Vagina (tissue), 2 donors: ENCODE measurements at regions not wholly inside any gene's neighbourhood (a gene's known extent, or its start where the extent isn't known, plus 50 kb on each side); places are given as distances from the start of the nearest gene placed in this dataset.
"Not testable (repeated sequence)": the region's sequence is repeated elsewhere in the genome, so short reads cannot be mapped to it uniquely, and the experiment has no call there.

Source experiments
- DNase-seq, 2 donors: peaks; one replicate each; pipeline ENCODE4 v3.0.0-alpha.2; 2017; ENCODE audit errors: extremely low spot score in 2 of 2
- H3K27ac ChIP-seq: fragments of 200-600 bp; sonication (generic); one replicate; pipeline ENCODE4 v1.5.1; 2019
- H3K27me3 ChIP-seq: fragments of 200-600 bp; sonication (generic); one replicate; pipeline ENCODE4 v1.5.1; 2019
- H3K36me3 ChIP-seq, 2 donors: fragments of 200-600 bp; sonication (generic); one replicate each; pipeline ENCODE4 v1.5.1; 2017 to 2019
- H3K4me1 ChIP-seq: fragments of 200-600 bp; sonication (generic); one replicate; pipeline ENCODE4 v1.5.1; 2019
- H3K4me3 ChIP-seq, 2 donors: fragments of 200-600 bp; sonication (generic); 1 replicate in 1 of 2; 2 replicates in 1 of 2; pipeline ENCODE4 v1.5.1; 2016 to 2019
- H3K9me3 ChIP-seq: fragments of 200-600 bp; sonication (generic); one replicate; pipeline ENCODE4 v1.5.1; 2019
- intact Hi-C: fragments of 100-400 bp; cut with DNase I; formaldehyde crosslinking; loops from one replicate; pipeline ENCODE4 v1.15.1; 2023

GRCh38 chr9:41697080-41697479 lies 432.1 kb downstream of the CNTNAP3B start:
- H3K27ac ChIP-seq, result not testable (repeated sequence)

GRCh38 chr9:41679312-41679711 lies 449.9 kb downstream of the CNTNAP3B start:
- H3K36me3 ChIP-seq, H3K9me3 ChIP-seq, H3K27me3 ChIP-seq, H3K4me1 ChIP-seq, intact Hi-C loops, H3K27ac ChIP-seq, H3K4me3 ChIP-seq, DNase-seq: not testable (repeated sequence)

More at GRCh38 chr9:41697080-41697479, 432.1 kb downstream of the CNTNAP3B start:
- H3K36me3 ChIP-seq, H3K4me3 ChIP-seq, H3K27me3 ChIP-seq, H3K4me1 ChIP-seq, H3K9me3 ChIP-seq, intact Hi-C loops, DNase-seq: not testable (repeated sequence)

- H3K27me3 ChIP-seq, DNase-seq, H3K27ac ChIP-seq, H3K36me3 ChIP-seq, H3K4me3 ChIP-seq, intact Hi-C loops, H3K4me1 ChIP-seq, H3K9me3 ChIP-seq: not testable (repeated sequence)
Observed at GRCh38 chr9:41663497-41664036, 465.7 kb downstream of the CNTNAP3B start.

GRCh38 chr9:41658706-41659105 lies 469.6 kb upstream of the ZNG1F start:
- H3K4me1 ChIP-seq, H3K27ac ChIP-seq, H3K4me3 ChIP-seq, DNase-seq, H3K36me3 ChIP-seq, intact Hi-C loops, H3K27me3 ChIP-seq, H3K9me3 ChIP-seq: not testable (repeated sequence)

GRCh38 chr9:41658116-41658515 lies 469.0 kb upstream of the ZNG1F start:
- H3K9me3 ChIP-seq, H3K27ac ChIP-seq, DNase-seq, H3K4me3 ChIP-seq, H3K27me3 ChIP-seq, H3K36me3 ChIP-seq, H3K4me1 ChIP-seq, intact Hi-C loops: not testable (repeated sequence)

- H3K9me3 ChIP-seq, H3K4me3 ChIP-seq, H3K4me1 ChIP-seq, H3K27ac ChIP-seq, H3K27me3 ChIP-seq, DNase-seq, H3K36me3 ChIP-seq, intact Hi-C loops: not testable (repeated sequence)
Observed at GRCh38 chr9:41657141-41657540, 468.0 kb upstream of the ZNG1F start.

- H3K9me3 ChIP-seq, H3K27me3 ChIP-seq, H3K36me3 ChIP-seq, intact Hi-C loops, H3K4me3 ChIP-seq, DNase-seq, H3K27ac ChIP-seq, H3K4me1 ChIP-seq: not testable (repeated sequence)
Observed at GRCh38 chr9:41655071-41655554, 466.0 kb upstream of the ZNG1F start.

GRCh38 chr9:41654349-41654748 lies 465.2 kb upstream of the ZNG1F start:
- H3K27me3 ChIP-seq, H3K4me1 ChIP-seq, H3K36me3 ChIP-seq, H3K27ac ChIP-seq, intact Hi-C loops, H3K9me3 ChIP-seq, H3K4me3 ChIP-seq, DNase-seq: not testable (repeated sequence)

GRCh38 chr9:41653560-41654340 lies 464.6 kb upstream of the ZNG1F start:
- DNase-seq, intact Hi-C loops, H3K4me3 ChIP-seq, H3K4me1 ChIP-seq, H3K36me3 ChIP-seq, H3K9me3 ChIP-seq, H3K27ac ChIP-seq, H3K27me3 ChIP-seq: not testable (repeated sequence)

GRCh38 chr9:41652800-41653199 lies 463.7 kb upstream of the ZNG1F start:
- H3K4me3 ChIP-seq, result not testable (repeated sequence)

GRCh38 chr9:41652100-41652713 lies 463.1 kb upstream of the ZNG1F start:
- H3K27ac ChIP-seq, H3K27me3 ChIP-seq, H3K9me3 ChIP-seq, H3K4me3 ChIP-seq, H3K4me1 ChIP-seq, H3K36me3 ChIP-seq, intact Hi-C loops, DNase-seq: not testable (repeated sequence)

More at GRCh38 chr9:41652800-41653199, 463.7 kb upstream of the ZNG1F start:
- H3K4me1 ChIP-seq, H3K27ac ChIP-seq, intact Hi-C loops, H3K9me3 ChIP-seq, H3K36me3 ChIP-seq, H3K27me3 ChIP-seq, DNase-seq: not testable (repeated sequence)

GRCh38 chr9:41650086-41650485 lies 461.0 kb upstream of the ZNG1F start:
- H3K27me3 ChIP-seq, H3K36me3 ChIP-seq, DNase-seq, intact Hi-C loops, H3K27ac ChIP-seq, H3K9me3 ChIP-seq, H3K4me1 ChIP-seq, H3K4me3 ChIP-seq: not testable (repeated sequence)

- H3K4me3 ChIP-seq, H3K36me3 ChIP-seq, intact Hi-C loops, H3K27me3 ChIP-seq, DNase-seq, H3K27ac ChIP-seq, H3K9me3 ChIP-seq, H3K4me1 ChIP-seq: not testable (repeated sequence)
Observed at GRCh38 chr9:41648564-41648963, 459.4 kb upstream of the ZNG1F start.

GRCh38 chr9:41646246-41646645 lies 457.1 kb upstream of the ZNG1F start:
- H3K36me3 ChIP-seq, H3K27me3 ChIP-seq, intact Hi-C loops, H3K9me3 ChIP-seq, H3K4me1 ChIP-seq, H3K27ac ChIP-seq, H3K4me3 ChIP-seq, DNase-seq: not testable (repeated sequence)
